ENCODE measurements at regions not wholly inside any gene's neighbourhood (a gene's known extent, or its start where the extent isn't known, plus 50 kb on each side); places are given as distances from the start of the nearest gene placed in this dataset.

GRCh38 chr1:82919837-82920236 is 1079.1 kb downstream of the TTLL7 start:
- no peak; the same call in 1 of the 2 replicates for TF ChIP-seq TAF1 (IDR thresholded peaks at IDR 0.05; ENCODE audit: borderline replicate concordance, insufficient read depth, low read length)
- no peak for TF ChIP-seq POLR2AphosphoS5 (IDR thresholded peaks at IDR 0.05; ENCODE audit: low read depth, low read length)
